Breast epithelium (tissue), 4 donors: ENCODE measurements at regions not wholly inside any gene's neighbourhood (a gene's known extent, or its start where the extent isn't known, plus 50 kb on each side); places are given as distances from the start of the nearest gene placed in this dataset.

ENCODE experiments used
- DNase-seq, 2 donors: peaks; one replicate each; pipeline ENCODE4 v3.0.0-alpha.2; 2019; ENCODE audit warnings: low spot score in 2 of 2
- H3K27ac ChIP-seq, 2 donors: fragments of 200-600 bp; sonication (generic) in 1 of 2; one replicate each; pipeline ENCODE4 v1.5.1; 2016 to 2019; ENCODE audit warnings: mild to moderate bottlenecking in 1 of 2
- H3K27me3 ChIP-seq, 2 donors: fragments of 200-600 bp; sonication (generic) in 1 of 2; one replicate each; pipeline versions ENCODE4 v1.5.1 to v1.6.0; 2017 to 2019; ENCODE audit warnings: control low read depth in 1 of 2, mild to moderate bottlenecking in 1 of 2
- H3K36me3 ChIP-seq: fragments of 200-600 bp; one replicate; pipeline ENCODE4 v1.5.1; 2019
- H3K4me1 ChIP-seq, 2 donors: fragments of 200-600 bp; sonication (generic); one replicate each; pipeline ENCODE4 v1.5.1; 2016 to 2019; ENCODE audit warnings: control low read depth in 1 of 2
- H3K4me3 ChIP-seq, 3 donors: fragments of 200-600 bp; sonication (generic); 1 replicate in 2 of 3; 2 replicates in 1 of 3; pipeline ENCODE4 v1.5.1; 2016 to 2019; ENCODE audit warnings: mild to moderate bottlenecking in 3 of 3, moderate library complexity in 2 of 3
- H3K9me3 ChIP-seq, 2 donors: fragments of 200-600 bp; sonication (generic) in 1 of 2; one replicate each; pipeline ENCODE4 v1.5.1; 2016 to 2019; ENCODE audit warnings: control low read depth in 1 of 2
- POLR2A ChIP-seq: fragments of 450-650 bp; IDR thresholded peaks from one replicate; pipeline ENCODE4 v1.6.1; 2016; ENCODE audit warnings: antibody characterized with exemption, mild to moderate bottlenecking, moderate library complexity
- POLR2AphosphoS5 ChIP-seq, 3 donors: sonication (generic); formaldehyde crosslinking; IDR thresholded peaks; one replicate each; pipeline ENCODE4 v1.6.1; 2017; ENCODE audit warnings: antibody characterized with exemption in 3 of 3
- intact Hi-C: fragments of 100-400 bp; cut with DNase I; formaldehyde crosslinking; loops from one replicate; pipeline ENCODE4 v1.15.1; 2023; ENCODE audit warnings: low total_unique reads
- TF ChIP-seq, protein P1 (sequence below), 3 donors: fragments of 450-650 bp; IDR thresholded peaks; one replicate each; pipeline ENCODE4 v1.5.1; 2016 to 2017; ENCODE audit warnings: antibody characterized with exemption in 3 of 3, mild to moderate bottlenecking in 3 of 3, moderate library complexity in 3 of 3

DNA sequence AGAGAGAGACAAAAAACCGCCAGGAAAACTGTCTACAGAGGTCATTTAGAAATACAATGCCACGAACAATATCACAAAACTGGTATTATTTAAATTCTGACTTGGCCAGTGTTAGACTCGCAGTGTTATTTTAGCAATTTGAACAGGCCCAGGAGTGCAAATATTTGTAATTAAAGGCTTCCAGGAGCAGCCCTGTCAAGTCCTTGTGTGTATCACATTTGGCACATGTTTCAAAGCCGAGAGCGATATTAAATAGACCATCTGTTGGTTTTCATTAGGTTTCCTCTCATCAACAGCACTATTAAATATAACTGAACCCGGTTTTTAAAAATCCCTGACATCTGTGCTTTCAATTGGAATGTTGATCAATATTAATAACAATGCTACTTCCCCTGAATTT, 656.9 kb downstream of the TSN start:
- intact Hi-C loops, result no loop called here

DNA sequence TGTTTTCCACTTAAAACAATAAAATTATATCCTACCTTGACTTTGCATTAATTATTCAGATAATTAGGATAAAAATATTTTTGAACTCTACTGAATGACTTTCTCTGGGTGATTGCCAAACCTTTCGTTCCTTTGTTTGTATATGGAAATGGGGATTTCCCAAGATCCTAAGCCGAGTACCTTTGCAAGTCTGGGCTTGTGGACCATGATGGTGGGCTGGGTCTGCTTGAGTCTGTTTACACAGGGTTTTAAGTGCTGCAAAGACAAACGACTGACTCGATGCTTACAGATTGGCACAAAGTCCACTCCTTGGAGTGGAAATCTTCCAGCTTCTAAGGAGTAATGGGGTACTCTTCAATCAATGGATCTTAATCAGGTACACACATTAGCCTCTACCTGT, 659.5 kb downstream of the TSN start:
- no peaks in the 10 kb centered on the region for H3K9me3 ChIP-seq
- no peaks in the 10 kb centered on the region for H3K36me3 ChIP-seq
- H3K4me3 ChIP-seq, result no peak overlapping the region
- H3K27ac ChIP-seq, result no peak overlapping the region
- H3K4me1 ChIP-seq, result no peaks in the 10 kb centered on the region
- no peak for DNase-seq
- TF ChIP-seq, protein P1, sequence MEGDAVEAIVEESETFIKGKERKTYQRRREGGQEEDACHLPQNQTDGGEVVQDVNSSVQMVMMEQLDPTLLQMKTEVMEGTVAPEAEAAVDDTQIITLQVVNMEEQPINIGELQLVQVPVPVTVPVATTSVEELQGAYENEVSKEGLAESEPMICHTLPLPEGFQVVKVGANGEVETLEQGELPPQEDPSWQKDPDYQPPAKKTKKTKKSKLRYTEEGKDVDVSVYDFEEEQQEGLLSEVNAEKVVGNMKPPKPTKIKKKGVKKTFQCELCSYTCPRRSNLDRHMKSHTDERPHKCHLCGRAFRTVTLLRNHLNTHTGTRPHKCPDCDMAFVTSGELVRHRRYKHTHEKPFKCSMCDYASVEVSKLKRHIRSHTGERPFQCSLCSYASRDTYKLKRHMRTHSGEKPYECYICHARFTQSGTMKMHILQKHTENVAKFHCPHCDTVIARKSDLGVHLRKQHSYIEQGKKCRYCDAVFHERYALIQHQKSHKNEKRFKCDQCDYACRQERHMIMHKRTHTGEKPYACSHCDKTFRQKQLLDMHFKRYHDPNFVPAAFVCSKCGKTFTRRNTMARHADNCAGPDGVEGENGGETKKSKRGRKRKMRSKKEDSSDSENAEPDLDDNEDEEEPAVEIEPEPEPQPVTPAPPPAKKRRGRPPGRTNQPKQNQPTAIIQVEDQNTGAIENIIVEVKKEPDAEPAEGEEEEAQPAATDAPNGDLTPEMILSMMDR (IDR thresholded peaks at IDR 0.05), result no peak
- TF ChIP-seq POLR2A (no peak), POLR2AphosphoS5 (IDR thresholded peaks at IDR 0.05) (no peak)
- no peaks in the 10 kb centered on the region for H3K27me3 ChIP-seq
- intact Hi-C loops, result no loop called here

More for the DNA sequence above, 656.9 kb downstream of the TSN start:
- Histone ChIP-seq H3K9me3 (no peaks in the 10 kb centered on the region), H3K4me1 (no peaks in the 10 kb centered on the region), H3K4me3 (no peak overlapping the region), H3K36me3 (no peaks in the 10 kb centered on the region), H3K27ac (no peak overlapping the region), H3K27me3 (no peaks in the 10 kb centered on the region)
- DNase-seq, result no peak
- TF ChIP-seq, protein P1 (IDR thresholded peaks at IDR 0.05), result no peak
- TF ChIP-seq POLR2AphosphoS5 (IDR thresholded peaks at IDR 0.05) (no peak), POLR2A (no peak)

DNA sequence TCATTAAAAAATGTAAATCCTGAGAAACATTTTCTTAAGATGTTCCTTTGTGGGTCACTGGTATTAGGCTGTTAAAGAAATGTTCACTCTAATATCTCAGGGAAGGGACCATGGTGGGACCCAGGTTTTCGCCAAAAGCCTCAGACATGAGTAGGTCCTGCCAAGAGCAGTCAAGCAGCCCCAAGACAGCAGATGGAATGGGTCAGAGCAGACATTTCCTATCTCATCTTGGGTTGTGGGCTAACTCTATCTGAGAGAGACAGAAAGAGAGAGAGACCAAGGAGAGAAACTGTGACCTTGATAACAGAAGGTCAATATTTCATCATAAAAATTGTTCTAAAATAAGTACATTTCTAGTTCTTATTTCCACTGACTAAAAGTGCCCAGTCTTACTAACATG, 661.7 kb downstream of the TSN start:
- TF ChIP-seq POLR2AphosphoS5 (IDR thresholded peaks at IDR 0.05), result no peak
- TF ChIP-seq, protein P1 (IDR thresholded peaks at IDR 0.05), result no peak
- no peak for TF ChIP-seq POLR2A
- H3K27ac ChIP-seq, result no peak overlapping the region

DNA sequence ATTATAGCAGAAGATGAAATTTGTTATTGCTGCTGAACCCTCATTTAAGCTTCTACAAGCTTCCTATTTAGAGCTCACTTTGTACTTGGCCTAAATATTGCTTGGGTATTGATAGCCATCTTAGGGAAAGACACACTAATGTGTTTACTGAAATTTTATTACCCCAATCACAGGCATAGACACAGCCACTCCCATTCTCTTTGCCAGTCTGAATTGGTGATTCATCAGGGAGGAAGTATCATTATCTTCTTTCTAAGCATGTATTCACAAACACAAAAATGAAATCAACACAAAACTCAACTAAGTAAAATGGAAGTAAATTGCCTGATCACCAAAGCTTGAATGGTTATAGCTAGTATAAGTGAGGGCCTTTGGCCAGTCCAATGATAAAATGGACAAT, 666.3 kb downstream of the TSN start:
- intact Hi-C loops, result no loop called here
- Histone ChIP-seq H3K9me3 (no peaks in the 10 kb centered on the region), H3K27ac (no peak overlapping the region), H3K36me3 (no peaks in the 10 kb centered on the region), H3K4me1 (no peaks in the 10 kb centered on the region), H3K27me3 (no peaks in the 10 kb centered on the region), H3K4me3 (no peak overlapping the region)
- no peak for DNase-seq
- no peak for TF ChIP-seq POLR2AphosphoS5 (IDR thresholded peaks at IDR 0.05)
- TF ChIP-seq, protein P1 (IDR thresholded peaks at IDR 0.05), result no peak
- no peak for TF ChIP-seq POLR2A

More for the DNA sequence above, 661.7 kb downstream of the TSN start:
- no peak for DNase-seq
- no peaks in the 10 kb centered on the region for H3K9me3 ChIP-seq
- no peaks in the 10 kb centered on the region for H3K36me3 ChIP-seq
- H3K27me3 ChIP-seq, result no peaks in the 10 kb centered on the region
- intact Hi-C loops, result no loop called here
- H3K4me3 ChIP-seq, result no peak overlapping the region
- H3K4me1 ChIP-seq, result no peaks in the 10 kb centered on the region

DNA sequence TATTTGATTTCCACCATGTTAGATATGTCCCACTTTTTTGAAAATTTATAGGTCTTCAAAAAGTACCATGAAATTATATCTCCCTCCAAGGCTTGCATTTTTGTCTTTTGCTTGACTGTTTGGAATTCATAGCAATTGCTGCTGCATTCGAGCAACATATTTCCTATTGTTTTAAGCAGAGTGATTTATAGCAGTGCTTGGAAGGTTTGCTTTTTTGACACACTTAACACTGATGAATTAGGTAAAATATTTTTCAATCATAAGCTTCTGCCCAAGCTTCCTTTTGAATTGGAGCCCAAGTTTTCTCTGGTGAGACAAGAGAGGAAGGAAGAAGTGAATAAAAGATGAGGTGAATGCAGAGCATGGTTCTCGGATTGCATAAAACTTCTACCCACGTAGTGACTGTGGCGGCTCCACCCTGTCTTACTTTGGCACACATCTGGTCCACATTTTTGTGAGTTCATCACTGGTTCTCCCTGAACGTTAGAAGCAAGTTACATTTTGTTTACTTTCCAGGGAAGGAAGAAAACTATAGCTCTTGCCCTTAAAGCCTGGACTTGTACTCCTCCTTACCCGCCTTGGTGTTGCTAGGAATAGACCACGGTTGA, 667.0 kb downstream of the TSN start:
- intact Hi-C loops, result no loop called here
- DNase-seq, result no peak
- Histone ChIP-seq H3K9me3 (no peaks in the 10 kb centered on the region), H3K4me3 (no peak overlapping the region), H3K4me1 (no peaks in the 10 kb centered on the region), H3K27ac (no peak overlapping the region), H3K27me3 (no peaks in the 10 kb centered on the region), H3K36me3 (no peaks in the 10 kb centered on the region)
- TF ChIP-seq POLR2A, result no peak
- TF ChIP-seq POLR2AphosphoS5 (IDR thresholded peaks at IDR 0.05), result no peak

DNA sequence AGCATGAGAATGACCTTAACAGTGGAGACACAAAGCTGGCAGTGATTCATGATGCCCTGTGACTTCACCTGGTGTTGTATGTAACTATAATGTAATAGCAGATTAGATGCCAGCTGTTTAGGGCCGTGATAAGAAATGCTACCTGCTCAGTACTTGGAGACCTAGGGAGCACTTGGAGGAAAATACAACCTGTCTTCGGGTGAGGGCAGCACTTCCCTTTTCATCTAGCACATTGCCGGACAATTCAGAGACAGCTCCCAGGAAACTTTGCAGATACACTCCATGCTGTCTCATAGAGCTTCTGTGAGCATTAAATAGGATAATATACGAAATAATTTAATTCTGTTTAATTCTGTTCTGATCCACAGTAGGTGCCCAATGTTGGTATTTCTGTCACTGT, 668.5 kb downstream of the TSN start:
- H3K4me3 ChIP-seq, result no peak overlapping the region
- H3K36me3 ChIP-seq, result no peaks in the 10 kb centered on the region
- intact Hi-C loops, result no loop called here
- no peaks in the 10 kb centered on the region for H3K27me3 ChIP-seq
- TF ChIP-seq POLR2A, result no peak
- no peak for TF ChIP-seq POLR2AphosphoS5 (IDR thresholded peaks at IDR 0.05)
- TF ChIP-seq, protein P1 (IDR thresholded peaks at IDR 0.05), result no peak
- H3K4me1 ChIP-seq, result no peaks in the 10 kb centered on the region
- no peak overlapping the region for H3K27ac ChIP-seq
- DNase-seq, result no peak
- no peaks in the 10 kb centered on the region for H3K9me3 ChIP-seq
